ENCODE measurements at regions not wholly inside any gene's neighbourhood (a gene's known extent, or its start where the extent isn't known, plus 50 kb on each side); places are given as distances from the start of the nearest gene placed in this dataset.

GRCh38 chr6:163992701-163993100 is 578.2 kb downstream of the QKI start:
- TF ChIP-seq, protein P1, sequence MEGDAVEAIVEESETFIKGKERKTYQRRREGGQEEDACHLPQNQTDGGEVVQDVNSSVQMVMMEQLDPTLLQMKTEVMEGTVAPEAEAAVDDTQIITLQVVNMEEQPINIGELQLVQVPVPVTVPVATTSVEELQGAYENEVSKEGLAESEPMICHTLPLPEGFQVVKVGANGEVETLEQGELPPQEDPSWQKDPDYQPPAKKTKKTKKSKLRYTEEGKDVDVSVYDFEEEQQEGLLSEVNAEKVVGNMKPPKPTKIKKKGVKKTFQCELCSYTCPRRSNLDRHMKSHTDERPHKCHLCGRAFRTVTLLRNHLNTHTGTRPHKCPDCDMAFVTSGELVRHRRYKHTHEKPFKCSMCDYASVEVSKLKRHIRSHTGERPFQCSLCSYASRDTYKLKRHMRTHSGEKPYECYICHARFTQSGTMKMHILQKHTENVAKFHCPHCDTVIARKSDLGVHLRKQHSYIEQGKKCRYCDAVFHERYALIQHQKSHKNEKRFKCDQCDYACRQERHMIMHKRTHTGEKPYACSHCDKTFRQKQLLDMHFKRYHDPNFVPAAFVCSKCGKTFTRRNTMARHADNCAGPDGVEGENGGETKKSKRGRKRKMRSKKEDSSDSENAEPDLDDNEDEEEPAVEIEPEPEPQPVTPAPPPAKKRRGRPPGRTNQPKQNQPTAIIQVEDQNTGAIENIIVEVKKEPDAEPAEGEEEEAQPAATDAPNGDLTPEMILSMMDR (IDR thresholded peaks at IDR 0.05; ENCODE audit: low read length): no peak
- no peak for TF ChIP-seq EZH2 (optimal IDR thresholded peaks at IDR 0.05; ENCODE audit: low read depth, low read length)

Measured in MM.1S (cell line).